Muscle of leg (tissue), 3 donors: ENCODE measurements at regions not wholly inside any gene's neighbourhood (a gene's known extent, or its start where the extent isn't known, plus 50 kb on each side); places are given as distances from the start of the nearest gene placed in this dataset.
A peak's percentile ranks its signal among the peaks of the same experiment; 100 is the strongest.

ENCODE experiments used
- DNase-seq: peaks from one replicate; pipeline ENCODE4 v3.0.0; 2013
- H3K27ac ChIP-seq: one replicate; pipeline ENCODE4 v1.5.1; 2013; ENCODE audit warnings: mild to moderate bottlenecking, low read length, control low read depth
- H3K27me3 ChIP-seq: one replicate; pipeline ENCODE4 v1.6.1; 2013; ENCODE audit warnings: low read length; ENCODE audit not compliant: control insufficient read depth, insufficient read depth
- H3K36me3 ChIP-seq: one replicate; pipeline ENCODE4 v1.6.1; 2013; ENCODE audit warnings: low read length; ENCODE audit not compliant: control insufficient read depth, insufficient read depth
- H3K4me1 ChIP-seq: one replicate; pipeline ENCODE4 v1.6.1; 2013; ENCODE audit warnings: low read length; ENCODE audit not compliant: control insufficient read depth, insufficient read depth
- H3K4me3 ChIP-seq: one replicate; pipeline ENCODE4 v1.5.1; 2013; ENCODE audit warnings: low read length, control low read depth
- H3K9me3 ChIP-seq: replicated peaks from 2 replicates; pipeline ENCODE4 v1.6.1; 2013; ENCODE audit warnings: low read depth, low read length; ENCODE audit not compliant: control insufficient read depth
- WGBS: methylation state at CpG from one replicate; pipeline ENCODE4 v1.1.5; 2013; ENCODE audit warnings: missing lambda C conversion rate; ENCODE audit not compliant: insufficient coverage; 5-methylcytosine and 5-hydroxymethylcytosine counted together

DNA sequence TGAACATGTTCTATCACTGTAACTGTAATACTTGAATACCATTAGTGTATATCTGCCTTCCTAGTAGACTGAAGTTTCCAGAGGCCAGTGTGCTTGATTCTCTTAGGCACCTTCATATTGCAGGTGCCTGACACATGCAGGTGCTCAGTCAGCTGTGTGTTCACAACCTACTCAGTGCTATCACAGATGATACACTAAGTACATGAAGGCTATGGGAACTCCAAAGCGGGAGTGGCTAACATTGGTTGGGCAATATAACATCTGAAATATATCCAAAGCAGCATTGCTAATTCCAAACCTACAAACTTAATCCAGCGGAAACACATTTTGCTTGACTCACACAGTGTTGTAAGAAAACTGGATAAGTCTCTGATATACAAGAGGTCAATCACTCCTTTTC, 539.3 kb upstream of the ISX start:
- Histone ChIP-seq H3K27me3 (no peaks in the 10 kb centered on the region), H3K4me3 (no peak overlapping the region), H3K27ac (no peak overlapping the region), H3K9me3 (no peaks in the 10 kb centered on the region), H3K36me3 (no peaks in the 10 kb centered on the region), H3K4me1 (no peaks in the 10 kb centered on the region)
- no peak for DNase-seq
- WGBS = no CpG with 5 or more reads among the region's 2 CpGs

DNA sequence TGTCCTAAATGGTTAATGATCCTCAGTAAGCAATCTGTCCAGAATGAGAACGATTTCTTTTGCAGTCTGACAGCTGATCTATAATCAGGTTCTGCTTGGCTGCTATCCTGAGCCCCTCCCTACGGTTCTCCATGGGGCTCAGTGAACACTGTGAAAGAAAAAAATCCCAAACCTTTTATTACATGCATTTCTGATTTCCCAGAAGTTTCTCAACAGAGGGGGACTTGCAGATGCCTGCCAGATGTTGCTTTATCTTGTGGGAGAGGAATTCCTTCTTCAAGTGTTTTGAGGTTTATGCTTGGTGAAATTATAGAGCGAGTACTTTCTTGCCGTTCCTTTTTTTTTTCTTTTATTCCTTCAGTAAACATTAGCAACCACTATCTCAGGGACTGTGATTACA, 531.9 kb upstream of the ISX start:
- Histone ChIP-seq H3K27me3 (no peaks in the 10 kb centered on the region), H3K36me3 (no peaks in the 10 kb centered on the region), H3K4me1 (no peaks in the 10 kb centered on the region), H3K9me3 (no peaks in the 10 kb centered on the region), H3K27ac (no peak overlapping the region), H3K4me3 (no peak overlapping the region)
- DNase-seq = peak; percentile 33
- whole genome bisulfite sequencing = 25% methylated on average over 1 of the region's 4 CpGs

DNA sequence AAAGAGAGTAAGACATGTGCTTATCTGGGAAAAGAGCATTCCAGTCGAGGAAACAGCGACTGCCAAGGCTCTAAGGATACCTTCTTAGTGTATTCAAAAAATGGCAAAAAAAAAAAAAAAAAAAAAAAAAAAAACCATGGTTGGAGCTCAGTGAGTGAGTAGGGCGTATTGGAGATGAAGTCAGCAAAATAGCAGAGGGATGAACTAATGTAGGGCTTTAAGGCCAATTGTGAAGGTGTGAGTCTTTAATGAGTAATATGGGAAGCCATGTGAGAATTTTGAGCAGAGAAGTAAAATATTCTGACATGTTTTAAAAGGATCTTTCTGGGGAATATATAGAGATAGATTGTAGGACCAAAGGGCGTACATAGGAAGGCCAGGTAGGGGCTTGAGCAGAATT, 498.6 kb upstream of the ISX start:
- Histone ChIP-seq H3K27ac (no peak overlapping the region), H3K27me3 (no peaks in the 10 kb centered on the region), H3K4me1 (no peaks in the 10 kb centered on the region), H3K36me3 (no peaks in the 10 kb centered on the region), H3K4me3 (no peak overlapping the region), H3K9me3 (no peaks in the 10 kb centered on the region)
- DNase-seq = no peak
- WGBS = 45% methylated on average over 2 of the region's 4 CpGs

DNA sequence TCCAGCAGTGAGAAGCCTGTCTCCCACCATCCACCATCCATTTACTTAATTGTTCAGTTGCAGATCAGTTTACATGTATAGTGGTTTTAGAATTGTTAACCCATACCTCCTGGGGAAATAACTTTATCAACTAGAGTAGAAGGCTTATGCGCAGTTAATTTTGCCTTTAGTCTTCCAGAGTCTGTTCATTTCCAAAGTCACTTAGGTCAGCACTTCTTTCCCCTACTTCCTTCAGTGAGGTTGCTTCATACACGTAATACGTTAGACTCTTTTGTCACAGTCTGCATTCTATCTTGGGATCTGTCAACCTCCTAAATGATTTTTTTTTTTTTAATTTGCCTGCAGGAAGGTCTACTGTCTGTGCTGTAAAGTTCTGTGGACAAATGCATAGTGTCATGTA, 495.6 kb upstream of the ISX start:
- DNase-seq = no peak
- Histone ChIP-seq H3K36me3 (no peaks in the 10 kb centered on the region), H3K9me3 (no peaks in the 10 kb centered on the region), H3K27me3 (no peaks in the 10 kb centered on the region), H3K27ac (no peak overlapping the region), H3K4me3 (no peak overlapping the region), H3K4me1 (no peaks in the 10 kb centered on the region)
- 60% methylated on average over 1 of the region's 3 CpGs for WGBS

DNA sequence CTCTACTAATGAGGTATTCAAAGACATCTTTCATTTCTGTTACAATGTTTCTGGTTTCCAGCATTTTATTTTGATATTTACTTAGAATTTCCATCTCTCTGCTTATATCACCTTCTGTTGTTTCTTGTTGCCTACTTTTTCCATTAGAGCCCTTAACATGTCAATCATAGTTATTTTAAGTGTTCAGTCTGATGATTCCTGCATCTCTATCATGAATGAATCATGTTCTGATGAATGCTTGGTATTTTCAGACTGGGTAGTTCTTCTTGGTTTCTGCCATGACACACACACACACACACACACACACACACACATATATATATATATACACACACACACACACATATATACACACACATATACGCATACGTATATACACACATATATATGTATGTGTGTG, 486.4 kb upstream of the ISX start:
- no peak overlapping the region for H3K4me3 ChIP-seq
- no peaks in the 10 kb centered on the region for H3K4me1 ChIP-seq
- WGBS = no CpG with 5 or more reads among the region's 2 CpGs
- H3K9me3 ChIP-seq = no peaks in the 10 kb centered on the region
- no peak for DNase-seq
- no peaks in the 10 kb centered on the region for H3K27me3 ChIP-seq
- no peaks in the 10 kb centered on the region for H3K36me3 ChIP-seq
- H3K27ac ChIP-seq = no peak overlapping the region

DNA sequence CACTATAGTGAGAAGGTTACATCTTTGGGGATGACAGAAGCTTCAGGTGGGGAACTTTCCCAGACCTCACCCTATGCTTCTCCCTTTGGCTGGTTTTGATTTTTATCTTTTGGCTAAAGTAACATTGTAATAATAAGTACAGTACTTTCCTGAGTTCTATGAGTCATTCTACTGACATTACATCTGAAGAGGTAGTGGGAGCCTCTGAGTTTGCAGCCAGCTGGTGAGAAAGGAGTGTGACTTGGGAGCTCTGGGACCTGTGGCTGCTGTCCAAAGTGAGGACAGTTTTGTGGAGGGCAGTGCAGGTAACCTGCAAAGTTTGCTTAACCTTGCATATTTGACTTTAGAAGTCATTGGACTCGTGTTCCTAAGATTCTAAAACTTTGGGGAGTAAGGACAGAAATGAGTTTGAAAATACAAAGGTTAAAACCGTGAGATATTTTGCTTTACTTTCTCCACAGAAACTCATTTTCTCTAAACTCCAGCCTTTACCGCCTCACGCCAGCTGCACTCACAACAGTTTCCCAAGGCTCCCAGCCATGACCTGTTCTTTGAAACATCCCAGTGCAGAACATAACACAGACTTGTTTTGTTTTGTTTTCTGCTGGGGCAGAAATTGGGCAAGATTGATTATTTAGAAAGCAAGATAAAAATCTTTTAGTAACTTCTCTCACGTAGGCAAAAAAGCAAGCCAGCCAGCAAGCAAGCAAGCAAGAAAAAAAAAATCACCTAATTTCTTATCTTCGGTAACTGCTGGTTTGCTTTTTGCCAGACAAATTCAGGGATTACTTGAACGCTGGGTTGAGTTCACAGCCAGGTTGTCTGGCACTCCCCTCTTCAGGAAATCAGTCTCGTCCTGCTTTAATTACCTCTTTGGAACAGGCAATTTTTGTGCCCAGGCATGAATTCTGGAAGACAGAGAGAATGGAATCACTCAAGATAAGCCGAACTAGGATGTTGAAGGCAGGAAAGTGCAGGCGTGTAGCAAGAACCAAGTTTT, 478.3 kb upstream of the ISX start:
- H3K27ac ChIP-seq = no peak overlapping the region
- H3K9me3 ChIP-seq = no peaks in the 10 kb centered on the region
- 7% methylated on average over 3 of the region's 10 CpGs for WGBS
- no peaks in the 10 kb centered on the region for H3K36me3 ChIP-seq
- H3K4me1 ChIP-seq = peaks cover 6% of the 10 kb centered on the region
- no peak overlapping the region for H3K4me3 ChIP-seq
- H3K27me3 ChIP-seq = no peaks in the 10 kb centered on the region
- DNase-seq = peak; percentile 40

DNA sequence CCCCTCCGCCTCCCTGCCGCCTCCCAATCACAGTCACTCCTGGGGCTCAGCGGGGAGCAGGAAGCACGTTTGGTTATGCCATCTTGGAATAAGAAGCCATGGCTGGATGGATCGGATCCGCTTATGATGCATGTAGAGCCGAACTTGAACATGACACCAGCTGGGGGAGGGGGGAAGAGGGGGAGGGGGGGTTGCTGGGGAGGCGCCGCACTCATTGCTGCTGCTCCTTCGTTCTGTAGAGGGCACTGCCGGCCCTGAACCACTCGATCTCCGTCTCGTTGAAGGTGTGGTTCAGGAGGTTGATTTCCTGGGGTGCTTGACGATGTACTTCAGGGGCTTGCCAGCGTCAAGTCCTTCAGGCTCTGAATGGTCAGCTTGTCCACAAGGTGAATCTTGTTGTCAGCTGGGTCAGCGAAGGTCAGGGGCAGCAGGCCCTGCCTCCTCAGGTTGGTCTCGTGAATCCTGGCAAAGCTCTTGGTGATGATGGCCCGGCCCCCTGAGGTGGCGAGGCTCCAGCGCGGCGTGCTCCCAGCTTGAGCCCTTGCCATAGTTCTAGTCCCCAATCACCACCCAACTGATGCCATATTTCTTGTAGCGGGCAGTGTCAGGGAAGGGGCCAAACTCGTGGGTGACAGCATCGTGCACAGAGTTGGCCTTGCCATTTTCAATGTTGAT, 476.9 kb upstream of the ISX start:
- Histone ChIP-seq H3K9me3 (no peaks in the 10 kb centered on the region), H3K27me3 (no peaks in the 10 kb centered on the region), H3K36me3 (no peaks in the 10 kb centered on the region), H3K4me3 (no peak overlapping the region), H3K27ac (no peak overlapping the region), H3K4me1 (peaks cover 6% of the 10 kb centered on the region)
- peak; percentile 13 for DNase-seq
- 83% methylated on average over 18 of the region's 26 CpGs for WGBS

DNA sequence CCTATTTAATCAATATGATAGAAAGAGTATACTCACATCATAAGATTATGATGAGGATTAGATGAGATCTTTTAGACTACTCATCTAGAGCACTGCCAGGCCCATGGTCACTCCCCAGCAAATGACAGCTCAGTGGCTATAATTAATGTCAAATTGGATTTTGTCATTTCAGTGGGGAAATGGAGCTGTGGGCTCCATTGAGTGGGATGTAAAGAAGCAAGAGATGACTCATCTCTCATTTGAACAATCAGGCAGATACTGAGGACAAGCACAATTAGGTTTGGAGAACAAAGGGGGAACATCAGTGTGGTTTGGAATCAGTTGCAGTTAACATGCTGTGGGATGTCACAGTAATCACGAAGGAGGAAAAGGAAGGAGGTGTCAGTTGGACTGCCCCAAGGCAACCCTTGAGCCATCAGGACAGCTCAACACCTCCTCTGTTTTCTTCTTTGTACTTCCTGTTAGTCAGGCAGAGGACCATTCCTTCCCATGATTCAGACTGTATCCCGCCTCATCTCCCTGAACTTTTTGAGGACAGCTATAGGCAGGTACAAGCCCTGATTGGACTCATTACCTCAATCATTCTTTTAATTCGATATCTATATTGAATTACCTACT, 473.7 kb upstream of the ISX start:
- WGBS = 79% methylated on average over 2 of the region's 3 CpGs
- no peaks in the 10 kb centered on the region for H3K9me3 ChIP-seq

DNA sequence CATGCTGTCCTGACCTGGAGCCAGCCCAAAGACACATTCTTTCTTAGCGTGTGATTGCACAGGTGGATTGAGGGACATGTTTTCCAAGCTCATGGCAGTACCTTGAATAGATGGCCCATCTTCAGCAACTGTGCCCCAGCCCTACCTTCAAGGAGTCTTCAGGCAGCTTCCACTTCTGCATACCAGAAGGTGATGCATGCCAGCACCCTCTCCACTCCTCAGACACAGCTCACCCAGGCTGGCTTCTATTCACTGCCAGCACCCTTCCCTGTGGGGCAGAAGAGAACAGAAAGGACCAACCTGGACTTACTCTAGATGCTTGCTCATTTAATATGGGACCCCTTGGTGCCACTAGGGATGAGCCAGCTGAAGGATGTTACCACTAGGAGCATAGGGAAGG, 466.4 kb upstream of the ISX start:
- Histone ChIP-seq H3K27ac (no peak overlapping the region), H3K4me3 (no peak overlapping the region), H3K36me3 (no peaks in the 10 kb centered on the region), H3K4me1 (no peaks in the 10 kb centered on the region), H3K27me3 (no peaks in the 10 kb centered on the region), H3K9me3 (no peaks in the 10 kb centered on the region)
- no peak for DNase-seq
- 88% methylated on average over 1 of the region's 1 CpG for WGBS

More for the DNA sequence above, 473.7 kb upstream of the ISX start:
- Histone ChIP-seq H3K36me3 (no peaks in the 10 kb centered on the region), H3K27me3 (no peaks in the 10 kb centered on the region), H3K27ac (no peak overlapping the region), H3K4me3 (no peak overlapping the region), H3K4me1 (peaks cover 5% of the 10 kb centered on the region)
- DNase-seq = no peak

DNA sequence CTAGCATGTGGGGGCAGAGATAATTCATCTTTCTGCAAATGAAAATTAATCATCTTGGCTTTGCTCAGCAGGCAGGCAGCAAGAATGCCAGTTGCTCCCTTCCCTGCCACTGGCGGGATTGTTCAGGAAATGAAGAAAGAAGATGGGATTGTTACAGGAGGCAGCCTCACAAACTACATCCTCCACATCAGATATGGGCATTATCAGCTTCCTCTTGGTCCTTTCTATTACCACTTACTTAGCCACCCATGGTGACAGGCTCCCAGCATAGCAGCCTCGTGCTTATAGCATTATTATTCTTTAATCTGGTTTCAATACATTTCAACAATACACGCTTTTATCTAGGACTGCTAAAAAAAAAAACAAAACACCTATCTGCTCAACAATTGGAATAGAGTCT, 461.6 kb upstream of the ISX start:
- H3K4me1 ChIP-seq = no peaks in the 10 kb centered on the region
- H3K27ac ChIP-seq = no peak overlapping the region
- no peak overlapping the region for H3K4me3 ChIP-seq
- H3K27me3 ChIP-seq = no peaks in the 10 kb centered on the region
- no peak for DNase-seq
- 20% methylated on average over 1 of the region's 3 CpGs for WGBS
- no peaks in the 10 kb centered on the region for H3K36me3 ChIP-seq
- no peaks in the 10 kb centered on the region for H3K9me3 ChIP-seq
